Right ventricle myocardium inferior (tissue), 1 donor: ENCODE measurements at regions not wholly inside any gene's neighbourhood (a gene's known extent, or its start where the extent isn't known, plus 50 kb on each side); places are given as distances from the start of the nearest gene placed in this dataset.

ENCODE experiments used
- ATAC-seq: fragments of 200-7000 bp; cut with Tn5 transposase; one replicate; pipeline ENCODE4 v1.9.1; 2020; ENCODE audit warnings: mild to moderate bottlenecking, moderate library complexity
- DNase-seq: peaks from one replicate; pipeline ENCODE4 v3.0.0; 2021; ENCODE audit errors: missing footprints
- intact Hi-C: fragments of 100-400 bp; cut with DNase I; formaldehyde crosslinking; loops from one replicate; pipeline ENCODE4 v1.11.0; 2022
- donor health status: DM: no; HTN: yes; CAD: no; lungs with severe emphysema.

DNA sequence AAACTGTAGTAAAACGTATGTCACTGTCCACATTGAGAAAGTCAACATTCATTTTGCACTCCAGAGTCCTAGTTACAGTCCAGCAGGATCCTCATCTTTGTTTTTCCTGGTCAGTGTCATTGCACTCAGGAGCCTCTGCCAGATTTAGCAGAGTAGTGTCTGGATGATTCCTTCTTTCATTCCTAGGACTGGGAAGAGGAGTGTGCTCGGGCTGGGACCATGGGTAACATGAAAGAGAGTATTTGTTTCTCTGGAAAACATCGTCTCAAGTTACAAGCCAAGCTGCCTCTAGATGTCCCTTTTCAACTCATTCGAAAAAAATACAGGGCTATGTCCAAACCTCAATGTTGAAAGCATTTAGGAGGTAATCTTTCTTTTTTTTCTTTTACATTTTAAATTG is 69.9 kb upstream of the TNIP3 start:
- ATAC-seq (no peak), DNase-seq (no peak)
- intact Hi-C loops: no loop called here

DNA sequence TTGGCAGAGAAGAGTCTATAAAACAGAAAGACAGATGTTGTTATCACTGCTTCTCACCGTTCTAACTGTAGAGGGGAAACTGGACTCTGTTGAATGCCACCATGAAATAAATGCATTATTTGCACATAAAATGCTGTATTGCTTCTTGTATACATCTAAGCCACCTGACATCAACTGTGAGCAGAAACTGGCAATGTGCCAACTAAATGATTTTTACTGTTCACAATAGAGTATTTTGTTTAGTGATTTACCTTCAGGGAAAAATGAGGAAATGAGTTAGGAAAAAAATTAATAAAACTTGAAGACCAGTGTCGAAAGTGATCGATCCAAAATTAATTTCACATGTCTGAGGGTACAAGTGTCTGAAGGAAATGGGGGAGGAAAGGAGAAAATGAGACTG is 65.9 kb upstream of the TNIP3 start:
- ATAC-seq (no peak), DNase-seq (no peak)
- intact Hi-C loops: no loop called here

DNA sequence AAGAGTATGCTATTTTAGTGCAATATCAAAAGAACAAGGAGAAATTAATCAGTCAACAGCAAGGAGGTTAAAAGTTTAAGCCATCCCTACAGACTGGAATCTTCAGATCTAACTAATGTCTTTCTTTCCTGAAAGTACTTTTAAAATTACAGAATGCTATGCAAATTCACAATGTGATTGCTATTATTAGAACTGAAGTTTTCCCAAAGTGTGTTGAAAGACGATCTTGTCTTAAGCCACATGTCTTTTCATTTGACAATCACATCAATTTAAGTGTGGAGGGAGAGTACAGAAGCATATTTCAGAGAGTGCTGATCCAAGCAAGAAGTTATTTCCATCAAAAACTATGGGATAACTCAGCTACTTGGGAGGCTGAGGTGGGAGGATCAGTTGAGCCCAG is 64.7 kb upstream of the TNIP3 start:
- ATAC-seq: no peak
- intact Hi-C loops: no loop called here
- DNase-seq: no peak

- intact Hi-C loops: no loop called here
- DNase-seq (no peak), ATAC-seq (no peak)
Observed at GRCh38 chr4:121227341-121227792, 63.2 kb upstream of the TNIP3 start.

GRCh38 chr4:121226362-121226761 is 62.2 kb upstream of the TNIP3 start:
- no peak for ATAC-seq
- intact Hi-C loops: no loop called here
- no peak for DNase-seq

DNA sequence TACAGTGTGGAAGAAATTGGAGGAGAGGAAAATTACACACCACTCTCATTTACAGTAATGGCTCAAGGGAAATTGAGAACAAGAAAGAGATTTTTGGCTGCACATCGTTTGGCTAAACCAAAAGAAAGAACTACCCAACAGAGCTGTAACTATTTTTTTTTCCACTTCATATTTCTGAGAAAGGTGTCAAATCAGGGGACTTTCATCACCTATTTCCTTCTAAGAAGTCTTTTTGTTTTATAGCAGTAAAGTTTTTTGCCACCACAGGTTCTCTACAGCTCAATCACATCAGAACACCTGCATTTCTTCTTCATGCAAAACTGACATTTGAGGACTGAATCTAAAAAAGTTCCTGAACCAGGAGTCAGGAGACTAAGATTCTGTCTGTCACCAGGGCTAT is 57.5 kb upstream of the TNIP3 start:
- no peak for DNase-seq
- ATAC-seq: no peak
- intact Hi-C loops: no loop called here

- ATAC-seq: no peak
- intact Hi-C loops: no loop called here
Observed at GRCh38 chr4:121221201-121221600, 57.1 kb upstream of the TNIP3 start.

DNA sequence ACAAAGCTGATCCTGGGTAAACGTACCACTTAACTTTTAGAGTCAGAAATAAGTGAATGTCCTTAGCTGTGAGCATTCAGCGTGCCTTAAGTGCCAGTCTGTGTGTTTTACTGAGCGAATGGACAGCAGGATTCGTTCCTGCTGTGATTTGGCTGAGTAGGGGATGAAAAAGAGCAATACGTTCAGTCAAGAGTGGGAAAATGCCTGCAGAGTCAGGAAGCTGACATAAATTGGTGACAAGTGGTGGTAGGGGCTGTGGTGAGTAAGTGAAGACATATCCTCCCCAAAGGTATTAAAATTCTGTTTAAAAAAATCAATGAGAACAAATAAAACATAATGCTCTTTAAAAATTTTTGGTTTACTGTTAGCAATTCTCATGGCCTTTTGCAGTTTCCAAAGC is 56.6 kb upstream of the TNIP3 start:
- ATAC-seq (no peak), DNase-seq (no peak)
- intact Hi-C loops: no loop called here

More at GRCh38 chr4:121221201-121221600, 57.1 kb upstream of the TNIP3 start:
- DNase-seq: no peak

DNA sequence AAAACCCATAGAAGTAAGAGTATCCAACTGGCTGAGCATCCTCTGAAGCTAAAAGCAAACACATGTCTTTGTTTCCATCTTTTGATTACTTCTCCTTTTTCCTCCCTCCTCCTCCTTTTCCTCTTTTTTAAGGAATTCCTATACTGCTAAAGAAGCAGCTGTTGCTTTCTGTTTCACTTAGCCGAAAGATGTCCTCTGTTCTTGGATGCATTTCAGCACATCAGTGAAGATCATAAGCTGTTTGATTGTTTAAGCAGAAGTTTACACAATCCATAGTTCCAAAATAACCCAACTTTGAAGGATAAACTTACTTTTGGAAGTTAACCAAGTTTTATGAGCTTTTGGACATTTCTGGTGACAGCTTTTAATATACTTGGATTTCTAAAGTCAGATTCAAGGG is 55.1 kb upstream of the TNIP3 start:
- intact Hi-C loops: no loop called here
- ATAC-seq (no peak), DNase-seq (no peak)

DNA sequence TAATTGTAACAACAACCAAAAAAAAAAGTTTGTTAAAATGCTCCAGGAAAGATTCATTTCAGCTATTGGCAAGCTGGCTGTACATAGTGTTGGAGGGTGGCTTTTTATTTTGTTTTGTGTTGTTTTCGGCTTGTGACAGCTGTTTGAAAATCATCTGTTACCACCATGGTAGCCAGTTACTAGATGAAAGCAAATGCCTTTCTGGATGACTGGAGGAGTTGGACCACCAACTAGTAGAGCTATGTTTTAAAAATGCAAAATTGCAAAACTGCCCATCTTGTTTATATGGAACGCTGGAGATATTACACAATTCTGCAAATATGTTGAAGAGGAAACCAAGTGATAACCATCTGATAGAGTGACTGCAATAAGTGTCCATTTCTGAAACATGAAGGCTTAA is 53.2 kb upstream of the TNIP3 start:
- no peak for ATAC-seq
- intact Hi-C loops: no loop called here
- DNase-seq: no peak

- no peak for ATAC-seq
- no peak for DNase-seq
- intact Hi-C loops: no loop called here
Observed at GRCh38 chr4:121216461-121216860, 52.3 kb upstream of the TNIP3 start.

DNA sequence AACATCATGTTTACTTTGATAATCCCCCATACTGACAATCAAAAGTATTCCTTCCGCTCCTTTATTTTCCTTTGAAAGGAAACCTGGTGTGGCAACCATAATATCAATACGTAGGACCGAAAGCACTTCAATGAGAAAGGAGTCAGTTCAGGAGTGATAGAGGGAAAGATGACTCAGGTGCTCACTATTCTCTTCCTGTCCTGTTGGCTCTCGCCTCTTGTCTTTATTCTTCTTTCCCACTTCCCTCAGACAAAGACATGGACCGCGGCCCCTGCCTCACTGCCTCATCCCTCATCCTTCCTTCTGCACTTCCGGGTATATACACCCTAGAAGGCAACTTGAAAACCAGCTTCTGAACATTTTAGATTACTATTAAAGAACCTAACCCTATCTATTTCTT is 49.8 kb upstream of the TNIP3 start:
- intact Hi-C loops: no loop called here
- DNase-seq (no peak), ATAC-seq (no peak)
